ENCODE measurements at regions not wholly inside any gene's neighbourhood (a gene's known extent, or its start where the extent isn't known, plus 50 kb on each side); places are given as distances from the start of the nearest gene placed in this dataset.

- ChIA-PET POLR2A (ENCODE audit: low non-redundant PET) (no interaction called here), CTCF (interaction anchor here (0.6 kb wide), 1 partner anchor 739 kb away, joined by 4 read pairs; no protein-coding TSS in a partner anchor)
- H3K27ac ChIP-seq: no peak overlapping the region
- no peak for DNase-seq (ENCODE audit: low spot score)
- TF ChIP-seq CTCF (conservative IDR thresholded peaks at IDR 0.05; ENCODE audit: low read depth): no peak
Measured at GRCh38 chr3:18787441-18787840, 360.9 kb upstream of the KCNH8 start.

- CTCF ChIA-PET: interaction anchor here (0.6 to 0.7 kb wide), 2 partner anchors 11 to 738 kb away, joined by 4 read pairs; no protein-coding TSS in a partner anchor
- H3K27ac ChIP-seq: no peak overlapping the region
- no peak for TF ChIP-seq CTCF (conservative IDR thresholded peaks at IDR 0.05; ENCODE audit: low read depth)
- DNase-seq (ENCODE audit: low spot score): no peak
- POLR2A ChIA-PET (ENCODE audit: low non-redundant PET): no interaction called here
Measured at GRCh38 chr3:18786650-18787323, 361.5 kb upstream of the KCNH8 start.

- DNase-seq (ENCODE audit: low spot score): no peak
- TF ChIP-seq CTCF (conservative IDR thresholded peaks at IDR 0.05; ENCODE audit: low read depth): no peak
- CTCF ChIA-PET: no interaction called here
- no peak overlapping the region for H3K27ac ChIP-seq
- POLR2A ChIA-PET (ENCODE audit: low non-redundant PET): no interaction called here
Measured at GRCh38 chr3:18782191-18782590, 357.1 kb upstream of the SATB1 start.

- ChIA-PET CTCF (no interaction called here), POLR2A (ENCODE audit: low non-redundant PET) (no interaction called here)
- no peak overlapping the region for H3K27ac ChIP-seq
- no peak for TF ChIP-seq CTCF (conservative IDR thresholded peaks at IDR 0.05; ENCODE audit: low read depth)
- DNase-seq (ENCODE audit: low spot score): no peak
Measured at GRCh38 chr3:18780959-18781358, 355.8 kb upstream of the SATB1 start.

- POLR2A ChIA-PET (ENCODE audit: low non-redundant PET): no interaction called here
- no peak for DNase-seq (ENCODE audit: low spot score)
- CTCF ChIA-PET: no interaction called here
- TF ChIP-seq CTCF (conservative IDR thresholded peaks at IDR 0.05; ENCODE audit: low read depth): no peak
- H3K27ac ChIP-seq: no peak overlapping the region
Measured at GRCh38 chr3:18779704-18780103, 354.6 kb upstream of the SATB1 start.

GRCh38 chr3:18778598-18778997 lies 353.5 kb upstream of the SATB1 start:
- CTCF ChIA-PET: no interaction called here
- no peak for TF ChIP-seq CTCF (conservative IDR thresholded peaks at IDR 0.05; ENCODE audit: low read depth)
- POLR2A ChIA-PET (ENCODE audit: low non-redundant PET): no interaction called here
- no peak overlapping the region for H3K27ac ChIP-seq
- DNase-seq (ENCODE audit: low spot score): no peak

Measured in RWPE1 (cell line).